Activated naive CD4-positive, alpha-beta T cell treated with anti-CD3 and anti-CD28 coated beads, Interleukin-2, amount 10 ng/mL, durations not matched to agents 7 days and 5 days (primary cell): ENCODE measurements at regions not wholly inside any gene's neighbourhood (a gene's known extent, or its start where the extent isn't known, plus 50 kb on each side); places are given as distances from the start of the nearest gene placed in this dataset.
"Not testable (repeated sequence)": the region's sequence is repeated elsewhere in the genome, so short reads cannot be mapped to it uniquely, and the experiment has no call there.

ENCODE experiments used
- CTCF ChIA-PET: fragments of 350-600 bp; sonication (Branson Sonifier 250); formaldehyde crosslinking; loops from one replicate; lab custom pipeline; 2021; ENCODE audit warnings: antibody characterized with exemption; lab: Charles Lee
- DNase-seq: peaks from one replicate; pipeline ENCODE4 v3.0.0-alpha.2; 2020
- H3K27ac Mint-ChIP-seq: one replicate; pipeline ENCODE4 v1.8.0; 2021; ENCODE audit warnings: mild to moderate bottlenecking, moderate library complexity, mixed read lengths
- H3K27me3 Mint-ChIP-seq: one replicate; pipeline ENCODE4 v1.8.0; 2021; ENCODE audit warnings: mild to moderate bottlenecking, mixed read lengths
- H3K36me3 Mint-ChIP-seq: one replicate; pipeline ENCODE4 v1.8.0; 2021; ENCODE audit warnings: mixed read lengths
- H3K4me1 Mint-ChIP-seq: one replicate; pipeline ENCODE4 v1.8.0; 2021; ENCODE audit warnings: mixed read lengths
- H3K4me3 Mint-ChIP-seq: one replicate; pipeline ENCODE4 v1.8.0; 2021; ENCODE audit warnings: mild to moderate bottlenecking, moderate library complexity, mixed read lengths
- H3K9me3 Mint-ChIP-seq: one replicate; pipeline ENCODE4 v1.8.0; 2021; ENCODE audit warnings: mixed read lengths

- no peak overlapping the region for H3K27ac Mint-ChIP-seq
- H3K4me3 Mint-ChIP-seq: no peak overlapping the region
- no peaks in the 10 kb centered on the region for H3K4me1 Mint-ChIP-seq
- H3K27me3 Mint-ChIP-seq: no peaks in the 10 kb centered on the region
- no peaks in the 10 kb centered on the region for H3K36me3 Mint-ChIP-seq
- no peaks in the 10 kb centered on the region for H3K9me3 Mint-ChIP-seq
- CTCF ChIA-PET: no interaction called here
- no peak for DNase-seq
These were observed 815.6 kb downstream of the LTN1 start for GRCh38 chr21:28177124-28177523.

- H3K4me3 Mint-ChIP-seq: no peak overlapping the region
- DNase-seq: no peak
- no peaks in the 10 kb centered on the region for H3K9me3 Mint-ChIP-seq
- H3K27ac Mint-ChIP-seq: no peak overlapping the region
- H3K36me3 Mint-ChIP-seq: no peaks in the 10 kb centered on the region
- no peaks in the 10 kb centered on the region for H3K27me3 Mint-ChIP-seq
- H3K4me1 Mint-ChIP-seq: no peaks in the 10 kb centered on the region
- CTCF ChIA-PET: no interaction called here
These were observed 818.0 kb downstream of the LTN1 start for GRCh38 chr21:28174701-28175100.

GRCh38 chr21:28174006-28174405, 818.7 kb downstream of the LTN1 start:
- H3K27me3 Mint-ChIP-seq: no peaks in the 10 kb centered on the region
- CTCF ChIA-PET: no interaction called here
- H3K4me1 Mint-ChIP-seq: no peaks in the 10 kb centered on the region
- H3K36me3 Mint-ChIP-seq: no peaks in the 10 kb centered on the region
- H3K27ac Mint-ChIP-seq: no peak overlapping the region
- no peaks in the 10 kb centered on the region for H3K9me3 Mint-ChIP-seq
- no peak overlapping the region for H3K4me3 Mint-ChIP-seq
- DNase-seq: no peak

- Mint-ChIP-seq H3K27ac (no peak overlapping the region), H3K4me3 (no peak overlapping the region), H3K36me3 (no peaks in the 10 kb centered on the region), H3K9me3 (no peaks in the 10 kb centered on the region), H3K4me1 (no peaks in the 10 kb centered on the region), H3K27me3 (no peaks in the 10 kb centered on the region)
- DNase-seq: no peak
- CTCF ChIA-PET: no interaction called here
These were observed 820.3 kb downstream of the LTN1 start for GRCh38 chr21:28172376-28172775.

- DNase-seq: no peak
- Mint-ChIP-seq H3K27me3 (no peaks in the 10 kb centered on the region), H3K36me3 (no peaks in the 10 kb centered on the region), H3K4me1 (no peaks in the 10 kb centered on the region), H3K4me3 (no peak overlapping the region), H3K9me3 (peaks cover 6% of the 10 kb centered on the region), H3K27ac (no peak overlapping the region)
- CTCF ChIA-PET: no interaction called here
These were observed 825.3 kb downstream of the LTN1 start for GRCh38 chr21:28167366-28167765.

- H3K4me1 Mint-ChIP-seq, DNase-seq, H3K4me3 Mint-ChIP-seq, H3K9me3 Mint-ChIP-seq, H3K27me3 Mint-ChIP-seq, CTCF ChIA-PET, H3K36me3 Mint-ChIP-seq, H3K27ac Mint-ChIP-seq: not testable (repeated sequence)
These were observed 828.2 kb downstream of the LTN1 start for GRCh38 chr21:28164519-28164918.

GRCh38 chr21:28162052-28162451, 830.6 kb downstream of the LTN1 start:
- H3K36me3 Mint-ChIP-seq, CTCF ChIA-PET, H3K4me1 Mint-ChIP-seq, H3K9me3 Mint-ChIP-seq, H3K27me3 Mint-ChIP-seq, H3K27ac Mint-ChIP-seq, H3K4me3 Mint-ChIP-seq, DNase-seq: not testable (repeated sequence)

- Mint-ChIP-seq H3K9me3 (peaks cover 8% of the 10 kb centered on the region), H3K27me3 (no peaks in the 10 kb centered on the region), H3K27ac (no peak overlapping the region), H3K36me3 (no peaks in the 10 kb centered on the region), H3K4me1 (no peaks in the 10 kb centered on the region), H3K4me3 (no peak overlapping the region)
- CTCF ChIA-PET: no interaction called here
- no peak for DNase-seq
These were observed 832.3 kb downstream of the LTN1 start for GRCh38 chr21:28160378-28160777.

GRCh38 chr21:28159396-28159795, 833.3 kb downstream of the LTN1 start:
- Mint-ChIP-seq H3K4me3 (no peak overlapping the region), H3K4me1 (no peaks in the 10 kb centered on the region), H3K36me3 (no peaks in the 10 kb centered on the region), H3K9me3 (peaks cover 8% of the 10 kb centered on the region), H3K27me3 (no peaks in the 10 kb centered on the region), H3K27ac (no peak overlapping the region)
- no peak for DNase-seq
- CTCF ChIA-PET: no interaction called here

- peaks cover 2% of the 10 kb centered on the region for H3K9me3 Mint-ChIP-seq
- no peak overlapping the region for H3K27ac Mint-ChIP-seq
- H3K27me3 Mint-ChIP-seq: no peaks in the 10 kb centered on the region
- CTCF ChIA-PET: no interaction called here
- no peaks in the 10 kb centered on the region for H3K4me1 Mint-ChIP-seq
- H3K36me3 Mint-ChIP-seq: no peaks in the 10 kb centered on the region
- DNase-seq: no peak
- H3K4me3 Mint-ChIP-seq: no peak overlapping the region
These were observed 836.1 kb downstream of the LTN1 start for GRCh38 chr21:28156590-28156989.

GRCh38 chr21:28154121-28154520, 838.6 kb downstream of the LTN1 start:
- no peaks in the 10 kb centered on the region for H3K4me1 Mint-ChIP-seq
- H3K4me3 Mint-ChIP-seq: no peak overlapping the region
- no peak overlapping the region for H3K27ac Mint-ChIP-seq
- H3K9me3 Mint-ChIP-seq: peaks cover 2% of the 10 kb centered on the region
- no peak for DNase-seq
- H3K36me3 Mint-ChIP-seq: no peaks in the 10 kb centered on the region
- H3K27me3 Mint-ChIP-seq: no peaks in the 10 kb centered on the region
- CTCF ChIA-PET: no interaction called here

- CTCF ChIA-PET: no interaction called here
- Mint-ChIP-seq H3K4me1 (no peaks in the 10 kb centered on the region), H3K27me3 (no peaks in the 10 kb centered on the region), H3K27ac (no peak overlapping the region), H3K4me3 (no peak overlapping the region), H3K9me3 (no peaks in the 10 kb centered on the region), H3K36me3 (no peaks in the 10 kb centered on the region)
- no peak for DNase-seq
These were observed 839.9 kb downstream of the LTN1 start for GRCh38 chr21:28152732-28153131.

GRCh38 chr21:28151758-28152157, 840.9 kb downstream of the LTN1 start:
- CTCF ChIA-PET: no interaction called here
- Mint-ChIP-seq H3K36me3 (no peaks in the 10 kb centered on the region), H3K27me3 (no peaks in the 10 kb centered on the region), H3K27ac (no peak overlapping the region), H3K4me3 (no peak overlapping the region), H3K4me1 (no peaks in the 10 kb centered on the region), H3K9me3 (no peaks in the 10 kb centered on the region)
- DNase-seq: no peak

- Mint-ChIP-seq H3K9me3 (no peaks in the 10 kb centered on the region), H3K36me3 (no peaks in the 10 kb centered on the region), H3K27ac (no peak overlapping the region), H3K4me1 (no peaks in the 10 kb centered on the region), H3K27me3 (no peaks in the 10 kb centered on the region), H3K4me3 (no peak overlapping the region)
- CTCF ChIA-PET: no interaction called here
- no peak for DNase-seq
These were observed 841.9 kb downstream of the LTN1 start for GRCh38 chr21:28150778-28151177.

- H3K36me3 Mint-ChIP-seq: no peaks in the 10 kb centered on the region
- H3K9me3 Mint-ChIP-seq: no peaks in the 10 kb centered on the region
- CTCF ChIA-PET: no interaction called here
- H3K27me3 Mint-ChIP-seq: no peaks in the 10 kb centered on the region
- DNase-seq: no peak
- no peak overlapping the region for H3K4me3 Mint-ChIP-seq
- H3K27ac Mint-ChIP-seq: no peak overlapping the region
- H3K4me1 Mint-ChIP-seq: no peaks in the 10 kb centered on the region
These were observed 844.1 kb downstream of the LTN1 start for GRCh38 chr21:28148400-28149064.

GRCh38 chr21:28144653-28145052, 848.0 kb downstream of the LTN1 start:
- Mint-ChIP-seq H3K27ac (no peak overlapping the region), H3K4me3 (no peak overlapping the region), H3K27me3 (no peaks in the 10 kb centered on the region), H3K9me3 (no peaks in the 10 kb centered on the region), H3K36me3 (no peaks in the 10 kb centered on the region), H3K4me1 (no peaks in the 10 kb centered on the region)
- CTCF ChIA-PET: no interaction called here
- DNase-seq: no peak
